ENCODE measurements at regions not wholly inside any gene's neighbourhood (a gene's known extent, or its start where the extent isn't known, plus 50 kb on each side); places are given as distances from the start of the nearest gene placed in this dataset.

DNA sequence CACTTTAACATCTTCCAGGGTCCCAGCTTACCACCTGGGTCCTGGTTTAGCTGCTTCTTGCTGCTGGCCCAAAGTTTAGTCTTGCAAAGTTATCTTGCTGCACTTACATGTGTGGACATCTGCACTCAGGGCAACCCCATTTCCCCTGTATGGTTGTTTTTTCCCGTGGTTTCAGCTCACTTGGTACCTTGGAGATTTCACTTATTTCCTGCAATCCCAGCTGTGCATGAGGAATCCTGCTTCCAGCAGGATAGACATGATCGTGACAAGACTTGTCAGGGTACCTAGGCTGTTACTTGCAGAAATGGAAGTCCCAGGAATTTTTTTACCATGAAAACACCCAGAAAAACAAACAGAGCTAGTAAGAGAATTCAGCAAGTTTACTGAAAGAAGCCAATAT, 95.9 kb upstream of the LEP start:
- DNase-seq, result no peak

GRCh38 chr7:128146052-128146451, 95.0 kb upstream of the LEP start:
- DNase-seq, result no peak

GRCh38 chr7:128148676-128149075, 92.4 kb upstream of the LEP start:
- DNase-seq, result no peak

DNA sequence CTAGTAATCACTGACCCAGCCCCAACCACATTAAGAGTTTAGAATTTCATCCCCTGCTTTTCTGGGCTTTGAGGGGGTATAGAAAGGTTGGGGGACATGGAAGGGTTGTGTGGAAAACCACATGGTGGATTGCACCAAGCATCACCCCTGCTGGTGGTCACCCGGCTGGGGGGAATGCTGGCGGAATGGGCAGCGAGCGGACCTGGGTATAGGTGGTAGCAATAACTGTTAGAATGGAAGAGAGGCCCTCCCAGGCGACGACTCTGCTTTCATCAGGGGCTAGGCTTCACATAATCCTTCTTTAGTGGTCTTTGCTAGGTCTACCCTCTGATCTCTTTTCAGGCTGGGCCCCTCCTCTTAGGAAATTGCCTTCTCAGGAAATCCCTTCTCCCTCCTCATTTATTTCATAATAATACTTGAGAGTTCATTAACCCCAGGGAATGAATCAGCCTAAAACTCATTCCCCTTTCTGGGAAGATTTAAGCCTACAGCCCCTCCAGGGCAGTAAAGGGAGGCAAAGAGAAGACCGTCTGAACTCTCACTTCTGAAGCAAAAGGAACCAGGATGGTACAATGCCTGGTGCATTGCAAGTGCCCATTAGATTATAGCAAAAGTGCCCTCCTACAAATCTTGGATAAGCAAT, 90.7 kb upstream of the LEP start:
- peak; percentile 62 for DNase-seq

- peak; percentile 78 for DNase-seq
Measured at GRCh38 chr7:128151635-128152034, 89.4 kb upstream of the LEP start.

DNA sequence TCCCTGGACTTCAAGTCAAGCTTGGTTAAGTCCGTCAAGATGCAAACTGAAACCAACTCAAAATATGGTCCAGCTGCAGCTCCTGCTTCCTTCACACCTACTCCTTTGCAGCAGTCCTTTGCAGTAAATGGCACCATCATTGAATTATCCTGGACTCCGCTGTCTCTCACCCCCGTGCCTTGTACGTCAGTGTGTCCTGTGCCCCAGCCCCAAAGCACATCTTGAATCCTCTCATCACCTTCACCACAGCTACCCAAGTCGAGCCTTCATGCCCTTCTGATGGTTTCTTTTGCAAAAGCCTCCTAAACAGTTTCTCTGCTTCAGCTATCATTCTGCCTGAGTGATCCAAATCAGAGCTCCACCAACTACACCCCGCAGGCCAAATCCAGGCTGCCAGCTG, 88.4 kb upstream of the LEP start:
- no peak for DNase-seq

- no peak for DNase-seq
Measured at GRCh38 chr7:128153436-128153835, 87.6 kb upstream of the LEP start.

GRCh38 chr7:128154504-128154903, 86.6 kb upstream of the LEP start:
- DNase-seq, result peak; percentile 34

DNA sequence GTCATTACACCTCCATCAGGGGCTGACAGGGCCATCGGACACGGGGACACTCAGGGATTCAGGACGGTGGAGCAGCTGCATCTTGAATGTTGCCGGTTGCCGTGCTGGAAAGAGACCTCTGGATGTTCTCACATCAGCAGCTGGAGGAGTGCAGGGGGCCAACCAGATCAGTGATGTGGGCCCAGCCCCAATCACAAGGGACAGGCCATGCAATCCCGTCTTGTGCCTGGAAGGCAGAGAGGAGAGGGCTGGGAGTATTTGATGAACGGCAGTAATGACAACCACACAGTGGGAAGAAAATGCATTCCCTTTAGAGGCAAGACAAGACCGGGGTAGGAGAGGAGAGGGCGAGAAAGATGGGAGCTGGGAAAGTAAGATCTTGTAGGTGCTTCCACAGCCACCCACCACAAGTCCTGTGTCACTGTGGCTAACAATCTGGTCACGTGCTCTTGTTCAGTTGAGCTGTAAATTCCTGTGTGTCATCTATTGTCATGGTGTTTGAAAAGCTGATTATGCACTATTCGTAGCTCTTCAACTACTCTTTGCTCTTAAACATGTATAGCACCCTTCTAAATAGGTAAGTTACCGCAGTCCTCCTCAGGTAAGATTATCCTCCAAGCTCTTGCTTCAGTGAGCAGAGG, 85.9 kb upstream of the LEP start:
- peak; percentile 66 for DNase-seq

GRCh38 chr7:128157906-128158305, 83.2 kb upstream of the LEP start:
- no peak for DNase-seq

DNA sequence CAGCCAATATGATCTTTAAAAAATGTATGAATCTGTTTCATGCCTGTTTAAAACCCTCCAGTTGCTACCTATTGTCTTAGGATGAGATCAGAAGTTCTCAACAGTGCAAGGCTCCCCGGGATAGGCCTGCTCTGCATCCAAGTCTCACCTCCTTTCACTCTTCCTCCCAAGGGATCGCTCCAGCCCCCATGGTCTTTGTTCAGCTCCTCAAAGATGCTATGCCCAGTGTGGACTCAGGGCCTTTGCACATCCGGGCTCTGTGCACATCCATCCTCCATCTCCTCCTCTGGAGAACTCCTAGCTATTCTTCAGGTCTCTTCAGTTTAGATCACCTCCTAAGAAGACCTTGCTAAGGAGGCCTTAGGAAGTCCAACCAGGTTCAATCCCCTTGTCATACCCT, 82.7 kb upstream of the LEP start:
- DNase-seq, result no peak

- DNase-seq, result no peak
Measured at GRCh38 chr7:128160296-128160695, 80.8 kb upstream of the LEP start.

DNA sequence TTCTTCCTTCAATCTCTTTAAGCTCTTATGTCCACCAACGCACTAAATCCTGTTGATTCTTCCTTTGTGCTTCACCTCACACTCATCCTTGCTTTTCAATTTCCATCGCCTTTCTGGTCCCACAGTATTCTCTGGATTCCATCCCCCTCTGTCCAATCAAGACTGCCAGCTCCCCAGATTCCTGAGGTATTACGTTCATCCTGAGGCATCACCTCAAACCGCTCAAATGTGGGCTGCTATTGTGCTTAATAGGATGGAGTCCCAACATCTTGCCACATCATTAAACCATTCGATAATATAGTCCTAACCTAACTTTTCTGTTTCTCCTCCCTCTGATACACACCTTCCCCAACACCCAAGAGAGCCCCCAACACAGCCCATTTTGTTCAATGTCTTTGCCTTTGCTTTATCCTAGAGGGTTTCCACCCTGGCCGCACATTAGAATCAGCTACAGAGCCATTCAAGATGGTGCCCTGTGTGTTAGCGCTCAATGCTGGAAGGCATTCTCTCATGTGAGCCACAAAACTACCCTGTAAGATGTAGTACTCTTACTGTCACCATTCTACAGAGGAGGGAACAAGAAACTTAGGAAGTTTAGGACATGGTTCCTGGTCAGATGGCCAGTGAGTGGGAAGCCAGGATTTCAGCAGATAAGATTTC, 79.5 kb upstream of the LEP start:
- DNase-seq, result no peak

DNA sequence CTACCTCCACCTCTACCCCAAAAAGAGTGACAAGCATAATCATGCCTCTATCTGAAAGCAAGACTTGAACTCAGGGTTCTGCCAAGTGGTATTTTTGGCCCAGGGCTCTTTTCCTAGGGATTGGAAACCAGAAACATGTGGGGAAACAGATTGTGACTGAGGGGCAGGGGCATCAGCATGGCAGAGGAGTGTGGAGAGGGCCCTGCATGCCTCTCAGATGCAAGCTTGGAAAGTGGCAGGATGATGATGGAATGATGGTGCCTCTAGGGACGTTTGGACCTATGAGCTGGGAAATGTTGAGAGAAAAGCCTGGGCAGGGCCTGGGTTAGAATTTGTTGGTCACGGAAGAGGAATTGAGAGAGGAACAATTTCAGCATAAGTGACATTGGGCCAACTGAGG, 78.4 kb upstream of the LEP start:
- no peak for DNase-seq

DNA sequence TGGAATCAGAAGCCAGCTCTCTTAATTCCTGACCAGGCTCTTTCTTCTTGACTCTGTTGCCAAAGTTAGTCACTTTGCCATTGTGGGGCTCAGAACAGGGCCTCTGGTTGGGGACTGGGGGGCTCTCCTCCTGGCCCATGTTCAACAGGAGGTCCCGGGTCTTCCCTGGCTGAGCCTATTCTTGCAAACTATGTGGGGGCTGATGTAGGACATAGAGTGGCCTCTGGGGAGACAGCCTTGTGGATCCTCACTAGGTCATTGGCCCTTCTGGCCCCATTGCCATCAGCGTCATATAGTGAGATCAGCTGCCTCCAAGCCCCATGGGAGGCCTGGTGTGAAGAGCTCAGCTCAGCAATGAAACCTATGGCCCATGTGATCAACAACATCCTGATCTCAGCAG, 77.6 kb upstream of the LEP start:
- DNase-seq, result no peak

GRCh38 chr7:128164061-128164954, 76.8 kb upstream of the LEP start:
- DNase-seq, result no peak

DNA sequence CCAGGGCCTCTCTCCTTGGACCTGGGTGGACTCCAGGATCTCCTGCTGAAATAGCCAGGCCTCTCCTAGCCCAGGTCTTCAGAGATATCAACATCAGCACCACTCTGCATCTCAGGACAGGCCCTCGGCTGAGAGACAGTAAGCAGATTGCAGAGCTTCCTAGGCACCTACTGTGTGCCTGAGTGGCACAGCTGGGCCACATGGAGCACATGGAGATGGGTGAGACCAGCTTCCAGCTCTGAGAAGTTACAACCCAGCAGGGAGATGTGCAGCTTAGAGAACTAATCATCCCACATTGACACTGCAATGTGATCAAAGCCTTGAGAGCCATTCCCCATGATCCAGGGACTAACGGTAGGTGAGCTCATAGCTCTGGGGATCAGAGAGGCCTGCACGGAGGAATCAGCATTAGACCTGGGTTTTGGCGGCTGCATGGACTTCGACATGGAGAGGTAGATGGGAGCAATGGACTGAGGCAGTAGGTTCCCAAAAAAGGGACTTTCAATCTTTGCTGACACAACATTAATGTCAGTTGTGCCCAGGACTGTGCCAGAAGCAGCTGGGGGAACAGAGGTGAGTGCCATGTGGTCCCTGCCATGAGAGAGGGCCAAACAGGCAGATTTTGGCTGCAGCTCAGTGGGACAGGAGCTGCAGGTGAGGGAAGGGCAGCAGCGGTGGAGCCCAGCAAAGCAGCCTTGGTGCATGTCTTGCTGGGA, 76.0 kb upstream of the LEP start:
- no peak for DNase-seq

- no peak for DNase-seq
Measured at GRCh38 chr7:128165927-128166420, 75.1 kb upstream of the LEP start.

GRCh38 chr7:128166603-128167041, 74.5 kb upstream of the LEP start:
- no peak for DNase-seq

DNA sequence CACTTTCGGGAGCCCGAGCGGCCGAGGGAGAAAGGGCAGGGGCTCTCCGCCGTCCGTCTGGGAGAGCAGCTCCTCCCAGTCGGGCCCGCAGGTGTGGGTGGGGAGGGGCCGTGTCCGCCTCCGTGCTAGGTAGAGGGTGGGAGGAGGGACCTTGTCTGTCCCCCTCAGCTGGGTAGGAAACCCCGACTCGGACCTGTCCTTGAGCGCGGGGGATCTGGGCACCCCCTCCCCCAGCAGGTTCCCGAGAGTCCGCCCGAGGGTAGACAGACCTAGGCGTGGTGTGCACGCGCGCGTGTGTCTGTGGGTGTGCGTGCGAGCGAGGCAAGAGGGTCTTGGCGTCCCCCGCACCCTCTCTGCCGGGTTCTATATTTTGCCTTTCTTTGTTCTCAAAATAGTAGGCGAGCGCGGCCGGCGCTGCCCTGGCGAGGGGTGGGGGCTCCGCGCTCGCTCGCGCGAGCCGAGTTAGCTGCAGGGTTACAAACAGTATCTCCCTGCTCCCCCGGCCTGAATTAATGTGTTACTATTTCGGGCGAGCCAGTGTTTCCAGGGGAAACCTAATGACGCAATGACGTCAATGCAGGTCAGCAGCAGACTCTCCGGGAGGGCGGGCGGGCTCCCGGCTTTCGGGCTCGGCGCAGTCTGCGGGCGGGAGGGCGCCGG, 73.9 kb upstream of the LEP start:
- DNase-seq, result peak; percentile 46

GRCh38 chr7:128167791-128168666, 73.0 kb upstream of the LEP start:
- DNase-seq, result no peak
